Common myeloid progenitor, CD34-positive (primary cell): ENCODE measurements at regions not wholly inside any gene's neighbourhood (a gene's known extent, or its start where the extent isn't known, plus 50 kb on each side); places are given as distances from the start of the nearest gene placed in this dataset.

Experiments
- CTCF ChIA-PET: fragments of 350-600 bp; sonication (Branson Sonifier 250); formaldehyde crosslinking; loops from one replicate; lab custom pipeline; 2021; ENCODE audit warnings: antibody characterized with exemption; lab: Charles Lee
- POLR2A ChIA-PET: fragments of 350-600 bp; sonication (Branson Sonifier 250); formaldehyde crosslinking; loops from one replicate; lab custom pipeline; 2021; ENCODE audit warnings: antibody characterized with exemption; lab: Charles Lee
- DNase-seq, 3 donors: peaks; one replicate each; pipeline versions ENCODE4 v3.0.0 to v3.0.0-alpha.2; 2013
- H3K27ac ChIP-seq, 2 experiments: 1 replicate in 1 of 2; 2 replicates in 1 of 2; pipeline ENCODE4 v1.7.0; 2013; ENCODE audit warnings: inconsistent platforms in 2 of 2, low read length in 2 of 2, mild to moderate bottlenecking in 2 of 2, low read depth in 1 of 2, moderate library complexity in 1 of 2; ENCODE audit not compliant: severe bottlenecking in 2 of 2, insufficient read depth in 1 of 2, poor library complexity in 1 of 2
- H3K27me3 ChIP-seq, 5 experiments: replicated peaks in 2 of 5; 1 replicate in 3 of 5; 2 replicates in 2 of 5; pipeline versions ENCODE4 v1.6.1 to v1.7.0; 2013; ENCODE audit warnings: low read length in 4 of 5, mild to moderate bottlenecking in 2 of 5, moderate library complexity in 2 of 5, inconsistent platforms in 1 of 5; ENCODE audit not compliant: insufficient read depth in 5 of 5, control insufficient read depth in 4 of 5
- H3K36me3 ChIP-seq, 4 experiments: 1 replicate in 2 of 4; 2 replicates in 2 of 4; pipeline versions ENCODE4 v1.6.1 to v1.7.0; 2013; ENCODE audit warnings: low read length in 3 of 4, control low read depth in 1 of 4, mild to moderate bottlenecking in 1 of 4; ENCODE audit not compliant: control insufficient read depth in 4 of 4, insufficient read depth in 4 of 4
- H3K4me1 ChIP-seq, 4 experiments: 1 replicate in 3 of 4; 2 replicates in 1 of 4; pipeline versions ENCODE4 v1.6.1 to v1.7.1; 2013; ENCODE audit warnings: low read length in 3 of 4, mild to moderate bottlenecking in 3 of 4, control low read depth in 1 of 4, inconsistent platforms in 1 of 4, moderate library complexity in 1 of 4; ENCODE audit not compliant: control insufficient read depth in 4 of 4, insufficient read depth in 4 of 4; ENCODE audit errors: control extremely low read depth in 1 of 4
- H3K4me3 ChIP-seq, 7 experiments: 1 replicate in 4 of 7; 2 replicates in 3 of 7; pipeline versions ENCODE4 v1.5.1 to v1.7.0; 2013; ENCODE audit warnings: mild to moderate bottlenecking in 7 of 7, low read length in 6 of 7, moderate library complexity in 6 of 7, inconsistent platforms in 2 of 7, low read depth in 2 of 7, control low read depth in 1 of 7; ENCODE audit not compliant: insufficient read depth in 4 of 7, control insufficient read depth in 1 of 7; ENCODE audit errors: extremely low read depth in 1 of 7
- H3K9me3 ChIP-seq, 5 experiments: 1 replicate in 4 of 5; 2 replicates in 1 of 5; pipeline versions ENCODE4 v1.6.1 to v1.7.1; 2013; ENCODE audit warnings: low read length in 4 of 5, mild to moderate bottlenecking in 2 of 5, inconsistent platforms in 1 of 5, low read depth in 1 of 5, moderate library complexity in 1 of 5; ENCODE audit not compliant: control insufficient read depth in 4 of 5, insufficient read depth in 2 of 5; ENCODE audit errors: control extremely low read depth in 1 of 5
- WGBS: methylation state at CpG from one replicate; pipeline ENCODE4 v1.1.5; 2013; ENCODE audit not compliant: insufficient coverage; 5-methylcytosine and 5-hydroxymethylcytosine counted together

DNA sequence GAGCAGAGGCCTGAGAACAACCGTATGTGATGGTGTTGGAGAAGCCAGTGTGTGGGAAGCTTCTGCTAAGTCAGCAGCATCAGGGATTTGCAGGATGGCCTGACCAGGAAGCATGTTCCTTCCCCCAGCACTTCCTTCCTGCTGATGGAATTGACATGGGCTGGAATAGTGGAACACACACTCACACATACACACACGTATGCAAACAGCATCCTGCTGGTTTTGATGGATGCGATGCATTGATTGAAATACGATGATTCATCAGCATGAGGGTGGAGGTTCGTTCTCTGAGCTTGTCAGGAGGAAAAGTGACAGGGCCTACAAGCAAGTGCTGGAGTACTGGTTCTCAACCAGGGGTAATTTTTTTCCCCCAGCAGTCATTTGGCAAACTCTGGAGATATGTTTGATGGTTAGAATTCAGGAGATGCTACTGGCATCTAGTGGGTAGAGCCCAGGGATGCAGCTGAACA, 229.1 kb downstream of the NFATC2 start:
- no peak overlapping the region for H3K4me3 ChIP-seq
- H3K9me3 ChIP-seq: peaks cover 0 to 2% (median 0%) of the 10 kb centered on the region in 5 experiments
- ChIA-PET CTCF (interaction anchor here (1.3 to 3.7 kb wide), 4 partner anchors 11 to 326 kb away, joined by 3 to 15 read pairs (median 6); no protein-coding TSS in a partner anchor), POLR2A (no interaction called here)
- H3K4me1 ChIP-seq: no peaks in the 10 kb centered on the region
- H3K36me3 ChIP-seq: no peaks in the 10 kb centered on the region
- H3K27ac ChIP-seq: no peak overlapping the region
- WGBS: 87% methylated on average over 4 of the region's 5 CpGs
- DNase-seq: no peak
- peaks cover 2 to 13% (median 7%) of the 10 kb centered on the region in 5 experiments for H3K27me3 ChIP-seq

DNA sequence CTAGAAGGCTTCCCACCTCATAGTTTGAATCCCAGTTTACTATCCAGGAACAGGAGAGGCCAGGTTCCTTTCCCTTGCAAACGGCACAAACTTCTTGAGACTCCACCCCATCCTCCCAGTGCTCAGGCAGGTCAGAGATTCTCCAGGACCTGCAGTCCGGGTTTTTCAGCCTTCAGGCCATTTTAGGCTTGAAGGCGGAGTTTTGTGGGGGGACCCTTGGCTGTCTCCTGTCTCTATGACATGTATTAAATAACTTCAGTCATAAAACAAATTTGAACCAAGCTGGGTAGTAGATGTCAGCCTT, 230.1 kb downstream of the NFATC2 start:
- Histone ChIP-seq H3K36me3 (no peaks in the 10 kb centered on the region), H3K27ac (no peak overlapping the region), H3K4me1 (no peaks in the 10 kb centered on the region), H3K4me3 (no peak overlapping the region), H3K27me3 (peaks cover 3 to 13% (median 9%) of the 10 kb centered on the region in 5 experiments), H3K9me3 (peaks cover 0 to 2% (median 0%) of the 10 kb centered on the region in 5 experiments)
- 68% methylated on average over 2 of the region's 3 CpGs for WGBS
- POLR2A ChIA-PET: no interaction called here
- CTCF ChIA-PET: interaction anchor here (3.7 kb wide), 1 partner anchor 325 kb away, joined by 15 read pairs; no protein-coding TSS in a partner anchor
- DNase-seq: no peak

DNA sequence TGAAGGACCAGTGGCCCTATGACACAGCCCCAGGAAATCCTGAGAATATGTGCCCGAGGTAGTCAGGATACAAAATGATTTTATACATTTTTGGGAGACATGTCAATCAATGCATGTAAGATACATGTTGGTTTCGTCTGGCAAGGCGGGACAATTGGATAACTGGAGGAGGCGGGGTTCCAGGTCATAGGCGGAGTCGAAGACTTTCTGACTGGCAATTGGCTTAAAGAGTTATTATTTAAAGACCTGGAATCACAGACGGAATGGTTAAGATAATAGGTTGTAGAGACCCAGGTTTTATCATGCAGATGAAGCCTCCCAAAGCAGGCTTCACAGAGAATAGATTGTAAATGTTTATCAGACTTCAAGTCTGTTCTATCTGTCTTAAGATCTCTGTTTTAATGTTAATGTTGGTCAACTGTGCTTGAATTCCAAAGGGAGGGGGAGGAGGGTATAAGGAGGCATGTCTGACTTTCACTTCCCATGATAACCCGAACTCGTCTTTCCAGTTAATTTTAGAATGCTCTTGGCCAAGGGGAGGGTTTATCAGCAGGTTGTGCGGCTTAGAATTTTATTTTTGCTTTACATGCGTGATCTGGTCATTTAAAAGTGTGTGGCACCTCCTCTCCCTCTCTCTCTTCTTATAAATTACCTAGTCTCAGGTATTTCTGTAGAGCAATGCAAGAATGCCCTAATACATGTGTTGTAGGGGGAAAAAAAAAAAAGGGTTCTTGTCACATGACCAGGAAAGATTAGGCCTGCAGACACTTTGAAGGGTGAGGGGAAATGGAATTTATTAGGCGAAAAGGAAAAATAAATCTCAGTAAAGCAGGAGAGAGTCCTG, 230.7 kb downstream of the NFATC2 start:
- no peak for DNase-seq
- 89% methylated on average over 8 of the region's 12 CpGs for WGBS
- Histone ChIP-seq H3K27ac (no peak overlapping the region), H3K4me3 (no peak overlapping the region), H3K27me3 (peaks cover 3 to 13% (median 9%) of the 10 kb centered on the region in 5 experiments), H3K4me1 (no peaks in the 10 kb centered on the region), H3K36me3 (no peaks in the 10 kb centered on the region), H3K9me3 (peaks cover 0 to 2% (median 0%) of the 10 kb centered on the region in 5 experiments)
- ChIA-PET CTCF (interaction anchor here (3.7 to 12.2 kb wide), 2 partner anchors 324 to 327 kb away, joined by 15 to 184 read pairs; no protein-coding TSS in a partner anchor), POLR2A (no interaction called here)

DNA sequence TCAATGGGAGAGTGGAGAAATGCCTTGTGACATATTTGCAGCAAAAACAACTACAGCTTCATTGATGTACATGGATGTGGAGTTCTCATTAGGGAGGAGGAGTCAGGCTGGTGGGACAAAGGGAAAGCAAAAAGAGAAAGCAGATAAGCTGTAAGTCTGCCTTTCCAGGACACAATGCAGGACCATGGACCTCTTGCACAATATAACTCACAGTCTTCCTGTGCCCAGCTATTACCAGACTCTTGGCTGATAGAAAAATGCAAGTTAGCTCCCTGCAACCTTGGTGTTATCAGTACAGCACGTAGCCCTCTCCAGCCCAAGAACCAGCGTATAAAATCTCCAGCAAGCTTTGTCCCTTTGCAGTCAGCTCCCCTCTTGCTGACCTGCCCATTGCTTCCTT, 232.3 kb downstream of the NFATC2 start:
- no peak overlapping the region for H3K4me3 ChIP-seq
- peaks cover 3 to 13% (median 9%) of the 10 kb centered on the region in 5 experiments for H3K27me3 ChIP-seq
- H3K36me3 ChIP-seq: no peaks in the 10 kb centered on the region
- no peak for DNase-seq
- ChIA-PET CTCF (interaction anchor here (1.0 to 12.2 kb wide), 4 partner anchors 16 to 325 kb away, joined by 3 to 184 read pairs (median 8); no protein-coding TSS in a partner anchor), POLR2A (no interaction called here)
- no peak overlapping the region for H3K27ac ChIP-seq
- H3K4me1 ChIP-seq: peaks cover 0 to 2% (median 0%) of the 10 kb centered on the region in 4 experiments
- WGBS: 95% methylated on average over 2 of the region's 2 CpGs
- H3K9me3 ChIP-seq: no peaks in the 10 kb centered on the region

DNA sequence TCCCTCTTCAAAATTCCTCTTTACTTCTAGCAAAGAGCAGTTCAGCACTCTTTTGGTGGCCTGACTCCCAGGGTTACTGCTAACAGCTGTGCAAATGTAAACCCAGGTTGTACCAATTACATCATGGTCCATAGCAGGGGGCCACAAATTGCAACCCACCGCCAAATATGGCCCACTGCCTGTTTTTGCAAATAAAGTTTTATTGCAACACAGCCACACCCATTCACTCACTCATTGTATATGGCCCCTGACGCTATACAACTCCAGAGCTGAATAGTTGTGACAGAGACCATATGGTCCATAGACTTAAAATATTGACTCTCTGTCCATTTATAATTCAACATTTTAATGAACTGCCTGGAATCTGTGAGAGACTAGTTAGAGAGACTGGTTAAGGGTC, 233.4 kb downstream of the NFATC2 start:
- Histone ChIP-seq H3K4me3 (no peak overlapping the region), H3K4me1 (peaks cover 0 to 2% (median 0%) of the 10 kb centered on the region in 4 experiments), H3K9me3 (peaks cover 0 to 4% (median 2%) of the 10 kb centered on the region in 5 experiments), H3K27me3 (peaks cover 3 to 13% (median 11%) of the 10 kb centered on the region in 5 experiments), H3K27ac (no peak overlapping the region), H3K36me3 (no peaks in the 10 kb centered on the region)
- ChIA-PET CTCF (interaction anchor here (1.0 to 12.2 kb wide), 9 partner anchors 9 to 331 kb away, joined by 3 to 184 read pairs (median 3); no protein-coding TSS in a partner anchor), POLR2A (no interaction called here)
- 100% methylated on average over 2 of the region's 2 CpGs for WGBS
- no peak for DNase-seq

DNA sequence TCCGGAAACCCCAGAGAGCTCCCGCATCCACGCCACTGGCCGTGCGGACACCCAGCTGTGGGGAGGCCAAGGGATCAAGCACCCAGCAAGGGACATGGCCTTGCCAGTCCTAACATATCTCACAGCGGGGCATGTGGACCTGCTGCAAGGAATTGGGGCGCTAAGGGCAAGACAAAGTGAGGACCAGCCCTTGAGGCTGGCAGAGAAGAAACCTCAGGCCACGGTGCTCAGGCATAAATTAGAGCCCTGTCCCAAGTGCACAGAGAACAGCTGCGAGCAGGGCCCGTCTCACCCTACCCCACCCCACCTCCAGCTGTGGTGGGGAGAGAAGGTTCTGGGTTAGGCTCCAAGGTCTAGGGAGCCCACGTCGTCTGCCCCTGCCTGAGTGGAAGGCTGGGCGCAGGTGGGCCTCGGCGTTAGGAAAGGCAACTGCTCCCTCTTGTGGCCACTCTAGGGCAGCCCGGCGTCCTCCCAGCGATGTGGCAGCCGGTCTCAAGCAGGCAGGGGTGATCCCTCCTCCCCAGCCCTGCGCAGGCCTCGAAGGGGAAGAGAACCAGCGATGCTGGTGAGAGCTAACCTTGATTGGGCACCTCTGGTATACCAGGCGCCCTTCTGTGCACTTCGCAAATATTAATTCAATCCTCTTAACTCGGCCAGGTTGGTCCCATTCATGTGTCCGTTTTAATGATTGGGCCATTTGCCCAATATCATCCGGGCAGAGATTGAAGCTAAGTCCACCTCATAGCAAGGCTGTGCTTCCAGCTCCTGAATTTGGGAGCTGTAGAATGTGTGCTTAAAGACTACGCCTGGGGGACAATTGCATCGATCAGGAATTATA, 235.8 kb downstream of the NFATC2 start:
- ChIA-PET CTCF (interaction anchor here (0.5 to 12.2 kb wide), 21 partner anchors 9 to 685 kb away, joined by 3 to 184 read pairs (median 4); partner anchors contain the start of gene BCAS4), POLR2A (interaction anchor here (1.7 kb wide), 1 partner anchor 319 kb away, joined by 4 read pairs; no protein-coding TSS in a partner anchor)
- peak; percentile 58 to 74 (median 72) for DNase-seq
- peaks cover 0 to 11% (median 5%) of the 10 kb centered on the region in 5 experiments for H3K9me3 ChIP-seq
- H3K27me3 ChIP-seq: peaks cover 3 to 13% (median 6%) of the 10 kb centered on the region in 5 experiments
- no peak overlapping the region for H3K4me3 ChIP-seq
- 34% methylated on average over 22 of the region's 29 CpGs for WGBS
- no peak overlapping the region for H3K27ac ChIP-seq
- H3K4me1 ChIP-seq: peaks cover 0 to 2% (median 0%) of the 10 kb centered on the region in 4 experiments
- H3K36me3 ChIP-seq: no peaks in the 10 kb centered on the region
